Colonic mucosa (tissue), 4 donors: ENCODE measurements at regions not wholly inside any gene's neighbourhood (a gene's known extent, or its start where the extent isn't known, plus 50 kb on each side); places are given as distances from the start of the nearest gene placed in this dataset.

ENCODE experiments used
- DNase-seq: peaks from one replicate; pipeline ENCODE4 v3.0.0-alpha.2; 2020
- H3K27ac ChIP-seq: fragments of 200-600 bp; one replicate; pipeline ENCODE4 v1.8.0; 2021
- H3K27me3 ChIP-seq: fragments of 200-600 bp; one replicate; pipeline ENCODE4 v1.8.0; 2021
- H3K36me3 ChIP-seq: fragments of 200-600 bp; one replicate; pipeline ENCODE4 v1.8.0; 2021
- H3K4me1 ChIP-seq: fragments of 200-600 bp; one replicate; pipeline ENCODE4 v1.8.0; 2021; ENCODE audit warnings: mild to moderate bottlenecking
- H3K4me3 ChIP-seq: fragments of 200-600 bp; one replicate; pipeline ENCODE4 v1.8.0; 2021
- H3K9ac ChIP-seq, 2 donors: one replicate each; pipeline ENCODE4 v1.7.0; 2013; ENCODE audit warnings: control low read depth in 2 of 2, low read depth in 2 of 2, low read length in 2 of 2
- H3K9me3 ChIP-seq: fragments of 200-600 bp; one replicate; pipeline ENCODE4 v1.8.0; 2021
- intact Hi-C: fragments of 100-400 bp; cut with DNase I; formaldehyde crosslinking; loops from one replicate; pipeline ENCODE4 v1.14.1; 2022
- TF ChIP-seq, protein P1 (sequence below): fragments of 200-600 bp; IDR thresholded peaks from one replicate; pipeline ENCODE4 v1.8.0; 2022; ENCODE audit warnings: antibody characterized with exemption, mild to moderate bottlenecking
- donor health status: healthy.
- donor health status: DM: no; HTN: no; CAD: no.
- donor health status: DM: no; HTN: no; CAD: no.

DNA sequence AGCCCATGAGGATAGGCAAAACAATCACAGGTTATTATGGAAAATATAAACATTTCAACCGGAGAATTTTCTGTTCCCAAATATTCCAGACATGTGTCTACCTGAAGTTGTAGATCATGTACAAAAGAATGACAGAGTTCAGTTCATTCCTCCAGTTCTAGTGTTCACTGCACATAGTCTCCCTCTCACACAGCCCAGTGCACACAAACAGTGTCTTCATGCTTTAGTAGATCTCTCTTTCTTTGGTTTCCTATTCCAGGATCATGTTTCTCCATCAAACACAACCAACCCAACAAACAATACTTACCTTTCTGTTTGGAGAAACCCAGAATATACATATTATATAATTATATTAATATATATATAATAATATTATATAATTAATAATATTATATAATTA is 671.9 kb downstream of the TRIML1 start:
- TF ChIP-seq, protein P1, sequence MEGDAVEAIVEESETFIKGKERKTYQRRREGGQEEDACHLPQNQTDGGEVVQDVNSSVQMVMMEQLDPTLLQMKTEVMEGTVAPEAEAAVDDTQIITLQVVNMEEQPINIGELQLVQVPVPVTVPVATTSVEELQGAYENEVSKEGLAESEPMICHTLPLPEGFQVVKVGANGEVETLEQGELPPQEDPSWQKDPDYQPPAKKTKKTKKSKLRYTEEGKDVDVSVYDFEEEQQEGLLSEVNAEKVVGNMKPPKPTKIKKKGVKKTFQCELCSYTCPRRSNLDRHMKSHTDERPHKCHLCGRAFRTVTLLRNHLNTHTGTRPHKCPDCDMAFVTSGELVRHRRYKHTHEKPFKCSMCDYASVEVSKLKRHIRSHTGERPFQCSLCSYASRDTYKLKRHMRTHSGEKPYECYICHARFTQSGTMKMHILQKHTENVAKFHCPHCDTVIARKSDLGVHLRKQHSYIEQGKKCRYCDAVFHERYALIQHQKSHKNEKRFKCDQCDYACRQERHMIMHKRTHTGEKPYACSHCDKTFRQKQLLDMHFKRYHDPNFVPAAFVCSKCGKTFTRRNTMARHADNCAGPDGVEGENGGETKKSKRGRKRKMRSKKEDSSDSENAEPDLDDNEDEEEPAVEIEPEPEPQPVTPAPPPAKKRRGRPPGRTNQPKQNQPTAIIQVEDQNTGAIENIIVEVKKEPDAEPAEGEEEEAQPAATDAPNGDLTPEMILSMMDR, result no peak
- Histone ChIP-seq H3K4me1 (no peaks in the 10 kb centered on the region), H3K4me3 (no peak overlapping the region), H3K9me3 (no peaks in the 10 kb centered on the region), H3K36me3 (no peaks in the 10 kb centered on the region), H3K9ac (no peak overlapping the region), H3K27ac (no peak overlapping the region), H3K27me3 (no peaks in the 10 kb centered on the region)
- no peak for DNase-seq
- intact Hi-C loops, result no loop called here

GRCh38 chr4:188812644-188813043 is 673.4 kb downstream of the TRIML1 start:
- no peaks in the 10 kb centered on the region for H3K27me3 ChIP-seq
- H3K4me1 ChIP-seq, result no peaks in the 10 kb centered on the region
- intact Hi-C loops, result no loop called here
- H3K27ac ChIP-seq, result no peak overlapping the region
- no peak overlapping the region for H3K9ac ChIP-seq
- H3K36me3 ChIP-seq, result no peaks in the 10 kb centered on the region
- H3K4me3 ChIP-seq, result no peak overlapping the region
- TF ChIP-seq, protein P1, result no peak
- no peaks in the 10 kb centered on the region for H3K9me3 ChIP-seq
- no peak for DNase-seq

- no peaks in the 10 kb centered on the region for H3K36me3 ChIP-seq
- H3K9me3 ChIP-seq, result no peaks in the 10 kb centered on the region
- H3K4me1 ChIP-seq, result no peaks in the 10 kb centered on the region
- intact Hi-C loops, result no loop called here
- no peak overlapping the region for H3K9ac ChIP-seq
- no peaks in the 10 kb centered on the region for H3K27me3 ChIP-seq
- no peak for DNase-seq
- H3K27ac ChIP-seq, result no peak overlapping the region
- H3K4me3 ChIP-seq, result no peak overlapping the region
- TF ChIP-seq, protein P1, result no peak
Measured at GRCh38 chr4:188818300-188818699, 679.1 kb downstream of the TRIML1 start.

DNA sequence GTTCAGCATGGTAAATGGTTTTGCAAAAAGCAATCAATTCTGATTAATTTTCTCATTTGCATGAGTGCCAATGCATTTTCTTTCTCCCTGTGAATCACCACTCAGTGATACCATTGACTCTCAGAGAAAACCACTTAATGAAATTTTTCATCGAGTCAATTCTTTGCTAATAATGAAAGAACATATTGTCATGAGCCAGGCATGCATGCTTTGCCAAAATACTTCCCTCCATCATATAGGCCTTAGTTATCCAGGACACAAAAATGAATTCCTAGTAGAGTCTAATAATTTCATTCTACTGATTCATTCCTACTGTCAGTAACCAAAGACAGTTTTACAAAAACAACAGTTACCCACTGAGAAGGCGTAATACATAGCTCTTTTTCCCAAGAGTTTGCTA is 680.0 kb downstream of the TRIML1 start:
- Histone ChIP-seq H3K9ac (no peak overlapping the region), H3K36me3 (no peaks in the 10 kb centered on the region), H3K4me1 (no peaks in the 10 kb centered on the region), H3K27ac (no peak overlapping the region), H3K4me3 (no peak overlapping the region), H3K27me3 (no peaks in the 10 kb centered on the region), H3K9me3 (no peaks in the 10 kb centered on the region)
- no peak for DNase-seq
- intact Hi-C loops, result no loop called here
- TF ChIP-seq, protein P1, result no peak

GRCh38 chr4:188821500-188821899 is 682.3 kb downstream of the TRIML1 start:
- no peak overlapping the region for H3K9ac ChIP-seq
- H3K9me3 ChIP-seq, result no peaks in the 10 kb centered on the region
- H3K27ac ChIP-seq, result no peak overlapping the region
- no peak overlapping the region for H3K4me3 ChIP-seq
- intact Hi-C loops, result no loop called here
- no peaks in the 10 kb centered on the region for H3K4me1 ChIP-seq
- DNase-seq, result no peak
- TF ChIP-seq, protein P1, result no peak
- H3K36me3 ChIP-seq, result no peaks in the 10 kb centered on the region
- H3K27me3 ChIP-seq, result no peaks in the 10 kb centered on the region

DNA sequence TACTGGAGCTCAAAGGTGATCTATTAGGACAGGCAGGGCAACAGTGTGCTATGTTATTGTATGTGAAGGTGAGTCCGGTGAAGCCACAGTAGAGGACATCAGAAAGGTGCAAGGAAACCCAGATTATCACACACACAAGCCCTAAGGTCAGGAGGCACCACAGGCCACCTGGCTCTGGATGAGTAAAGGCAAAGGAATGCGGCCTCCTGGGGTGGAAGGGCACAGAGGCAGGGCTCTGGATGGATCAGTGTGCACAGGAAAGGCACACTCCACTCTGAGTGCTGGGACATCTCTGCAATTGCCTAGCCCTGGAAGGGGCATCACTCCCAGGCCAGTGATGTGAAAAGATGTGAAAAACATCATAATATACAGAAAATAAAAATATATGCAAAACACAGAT is 683.5 kb downstream of the TRIML1 start:
- intact Hi-C loops, result no loop called here
- TF ChIP-seq, protein P1, result no peak

More for the DNA sequence above, 683.5 kb downstream of the TRIML1 start:
- Histone ChIP-seq H3K9me3 (no peaks in the 10 kb centered on the region), H3K4me3 (no peak overlapping the region), H3K27me3 (no peaks in the 10 kb centered on the region), H3K27ac (no peak overlapping the region), H3K36me3 (no peaks in the 10 kb centered on the region), H3K4me1 (no peaks in the 10 kb centered on the region), H3K9ac (no peak overlapping the region)
- DNase-seq, result no peak
